T-cell (primary cell): ENCODE measurements at regions not wholly inside any gene's neighbourhood (a gene's known extent, or its start where the extent isn't known, plus 50 kb on each side); places are given as distances from the start of the nearest gene placed in this dataset.
"Not testable (repeated sequence)": the region's sequence is repeated elsewhere in the genome, so short reads cannot be mapped to it uniquely, and the experiment has no call there.

Experiments used
- ATAC-seq, 4 experiments: fragments of 200-7000 bp in 3 of 4; fragments of 150-1000 bp in 1 of 4; cut with Tn5 transposase; replicated peaks in 1 of 4; 1 replicate in 3 of 4; 2 replicates in 1 of 4; pipeline ENCODE4 v1.10.0; 2021; ENCODE audit warnings: moderate library complexity in 3 of 4, mild to moderate bottlenecking in 2 of 4, moderate number of reproducible peaks in 1 of 4
- CTCF ChIA-PET, 2 donors: fragments of 300-600 bp; sonication (Branson Sonifier 250); formaldehyde crosslinking; loops; one replicate each; lab custom pipeline; 2022; ENCODE audit warnings: antibody characterized with exemption in 2 of 2; lab: Charles Lee
- POLR2A ChIA-PET, 2 donors: fragments of 300-600 bp; sonication (Branson Sonifier 250); formaldehyde crosslinking; loops; one replicate each; lab custom pipeline; 2022; ENCODE audit warnings: antibody characterized with exemption in 2 of 2; lab: Charles Lee
- DNase-seq, 35 experiments: peaks; one replicate each; pipeline versions ENCODE4 v3.0.0 to v3.0.0-alpha.2; 2013 to 2023
- H3K27ac ChIP-seq: one replicate; pipeline ENCODE4 v1.5.1; 2013; ENCODE audit warnings: low read length
- H3K27me3 ChIP-seq, 2 experiments: replicated peaks in 1 of 2; 1 replicate in 1 of 2; 2 replicates in 1 of 2; pipeline versions ENCODE4 v1.6.1 to v1.7.0; 2013; ENCODE audit warnings: low read length in 1 of 2, mixed read lengths in 1 of 2; ENCODE audit not compliant: control insufficient read depth in 2 of 2, insufficient read depth in 2 of 2; ENCODE audit errors: extremely low read depth in 1 of 2
- H3K36me3 ChIP-seq, 2 donors: 1 replicate in 1 of 2; 2 replicates in 1 of 2; pipeline versions ENCODE4 v1.6.1 to v1.7.0; 2013; ENCODE audit warnings: low read length in 1 of 2; ENCODE audit not compliant: control insufficient read depth in 2 of 2, insufficient read depth in 1 of 2; ENCODE audit errors: extremely low read depth in 1 of 2
- H3K4me1 ChIP-seq, 2 experiments: 1 replicate in 1 of 2; 2 replicates in 1 of 2; pipeline versions ENCODE4 v1.6.1 to v1.7.0; 2013; ENCODE audit warnings: low read length in 2 of 2, mixed read lengths in 1 of 2; ENCODE audit not compliant: insufficient read depth in 2 of 2, control insufficient read depth in 1 of 2; ENCODE audit errors: extremely low read depth in 1 of 2
- H3K4me3 ChIP-seq, 2 donors: 1 replicate in 1 of 2; 2 replicates in 1 of 2; pipeline versions ENCODE4 v1.5.1 to v1.7.0; 2013; ENCODE audit warnings: mild to moderate bottlenecking in 2 of 2, low read length in 1 of 2, moderate library complexity in 1 of 2; ENCODE audit not compliant: control insufficient read depth in 1 of 2; ENCODE audit errors: extremely low read depth in 1 of 2
- H3K9me3 ChIP-seq: 2 replicates; pipeline ENCODE4 v1.7.0; 2013
- H3K27ac Mint-ChIP-seq, 2 donors: one replicate each; pipeline ENCODE4 v1.8.0; 2020 to 2021; ENCODE audit warnings: mild to moderate bottlenecking in 2 of 2, mixed read lengths in 2 of 2
- H3K27me3 Mint-ChIP-seq, 2 donors: one replicate each; pipeline ENCODE4 v1.8.0; 2021 to 2022; ENCODE audit warnings: mixed read lengths in 2 of 2
- H3K36me3 Mint-ChIP-seq: one replicate; pipeline ENCODE4 v1.8.0; 2021; ENCODE audit warnings: mixed read lengths
- H3K4me1 Mint-ChIP-seq, 3 donors: one replicate each; pipeline ENCODE4 v1.8.0; 2020 to 2022; ENCODE audit warnings: mixed read lengths in 3 of 3, mild to moderate bottlenecking in 1 of 3
- H3K4me3 Mint-ChIP-seq, 3 donors: one replicate each; pipeline ENCODE4 v1.8.0; 2020 to 2022; ENCODE audit warnings: mild to moderate bottlenecking in 3 of 3, mixed read lengths in 3 of 3, moderate library complexity in 3 of 3
- H3K9me3 Mint-ChIP-seq, 3 donors: one replicate each; pipeline ENCODE4 v1.8.0; 2020 to 2022; ENCODE audit warnings: mixed read lengths in 3 of 3
- WGBS: methylation state at CpG from one replicate; pipeline ENCODE4 v1.1.5; 2013; ENCODE audit warnings: missing lambda C conversion rate; ENCODE audit not compliant: insufficient coverage; 5-methylcytosine and 5-hydroxymethylcytosine counted together

DNA sequence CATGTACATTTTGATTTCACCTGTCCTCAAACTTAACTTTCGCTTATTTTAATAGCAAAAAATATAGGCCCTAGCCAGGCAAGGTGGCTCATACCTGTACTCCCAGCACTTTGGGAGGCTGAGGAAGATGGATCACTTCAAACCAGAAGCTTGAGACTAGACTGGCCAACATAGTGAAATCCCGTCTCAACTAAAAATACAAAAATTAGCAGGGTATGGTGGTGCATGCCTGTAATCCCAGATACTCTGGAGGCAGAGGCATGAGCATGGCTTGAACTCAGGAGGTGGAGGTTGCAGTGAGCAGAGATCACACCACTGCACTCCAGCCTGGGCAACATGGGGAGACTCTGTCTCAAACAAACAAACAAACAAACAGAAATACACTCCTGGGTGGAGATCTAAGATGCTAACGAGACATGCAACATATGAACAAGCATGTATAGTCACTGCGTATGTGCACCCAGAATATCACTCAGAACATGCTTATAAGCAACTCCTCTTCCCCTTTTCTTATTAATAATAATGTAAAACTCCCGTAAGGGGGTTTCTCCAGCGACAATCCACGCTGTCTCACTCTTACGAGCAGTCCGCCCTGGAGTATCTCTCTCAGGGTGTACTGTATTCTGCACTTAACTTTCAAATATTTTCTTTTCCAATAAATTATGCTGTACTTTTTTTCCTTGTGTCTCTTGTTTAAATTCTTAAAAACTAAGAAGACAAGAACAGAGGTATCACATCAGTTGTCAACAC is 4144.9 kb upstream of the TPTE start:
- H3K36me3 ChIP-seq, H3K4me3 Mint-ChIP-seq, POLR2A ChIA-PET, ATAC-seq, H3K36me3 Mint-ChIP-seq, H3K9me3 Mint-ChIP-seq, H3K27me3 Mint-ChIP-seq, H3K27ac ChIP-seq, H3K4me1 ChIP-seq, H3K4me3 ChIP-seq, H3K27me3 ChIP-seq, H3K9me3 ChIP-seq, H3K4me1 Mint-ChIP-seq, H3K27ac Mint-ChIP-seq: not testable (repeated sequence)
- WGBS = 85% methylated on average over 4 of the region's 9 CpGs
- peak in 2 of 35 experiments; percentile 0 to 2 for DNase-seq
- CTCF ChIA-PET = interaction anchor here in 1 of 2 donors (1.3 kb wide), 1 partner anchor 13 kb away, joined by 5 read pairs; no protein-coding TSS in a partner anchor
